HG03175 (cell line): ENCODE measurements at regions not wholly inside any gene's neighbourhood (a gene's known extent, or its start where the extent isn't known, plus 50 kb on each side); places are given as distances from the start of the nearest gene placed in this dataset.

ENCODE experiments used
- ATAC-seq: cut with Tn5 transposase; IDR thresholded peaks from one replicate; pipeline ENCODE4 v1.9.1; 2021; ENCODE audit warnings: mild to moderate bottlenecking, moderate library complexity; ENCODE audit not compliant: unreplicated experiment

DNA sequence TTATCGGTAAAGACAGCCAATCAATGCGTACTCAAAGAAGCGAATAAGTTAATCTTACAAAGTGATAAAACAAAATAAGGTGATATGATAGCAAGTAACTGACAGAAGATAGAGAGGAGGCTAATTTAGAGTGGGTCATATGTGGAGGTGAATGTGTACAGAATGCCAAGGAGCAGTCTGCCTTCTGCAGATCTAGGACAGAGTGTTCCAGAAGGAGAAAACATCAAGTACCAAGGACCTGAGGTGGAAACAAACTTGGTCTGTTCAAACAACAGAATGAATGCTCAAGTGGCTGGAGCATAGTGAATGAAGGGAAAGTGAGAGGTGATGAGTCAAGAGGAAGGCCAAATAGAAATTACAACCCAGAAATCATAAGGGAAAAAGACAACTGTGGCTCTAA, 170.3 kb upstream of the BMP4 start:
- no peak for ATAC-seq

DNA sequence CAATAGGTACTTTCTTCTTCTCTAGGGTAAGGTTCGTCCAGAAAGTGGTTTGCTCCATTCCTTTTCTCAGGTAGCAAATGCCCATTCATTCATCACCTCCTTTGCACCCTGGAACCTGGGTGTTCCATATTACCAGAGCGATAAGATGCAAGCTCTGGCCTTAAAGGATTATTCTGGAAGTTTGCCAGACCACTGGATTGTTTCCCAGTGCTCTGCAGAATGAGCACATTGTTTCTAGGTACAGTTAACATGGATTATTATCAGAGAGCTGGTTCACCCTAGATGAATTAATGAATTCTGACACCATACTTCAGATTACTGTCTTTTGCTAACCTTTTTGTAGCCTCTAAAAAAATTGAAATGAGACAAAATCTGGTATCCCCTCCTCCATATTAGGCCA, 170.9 kb upstream of the BMP4 start:
- no peak for ATAC-seq

DNA sequence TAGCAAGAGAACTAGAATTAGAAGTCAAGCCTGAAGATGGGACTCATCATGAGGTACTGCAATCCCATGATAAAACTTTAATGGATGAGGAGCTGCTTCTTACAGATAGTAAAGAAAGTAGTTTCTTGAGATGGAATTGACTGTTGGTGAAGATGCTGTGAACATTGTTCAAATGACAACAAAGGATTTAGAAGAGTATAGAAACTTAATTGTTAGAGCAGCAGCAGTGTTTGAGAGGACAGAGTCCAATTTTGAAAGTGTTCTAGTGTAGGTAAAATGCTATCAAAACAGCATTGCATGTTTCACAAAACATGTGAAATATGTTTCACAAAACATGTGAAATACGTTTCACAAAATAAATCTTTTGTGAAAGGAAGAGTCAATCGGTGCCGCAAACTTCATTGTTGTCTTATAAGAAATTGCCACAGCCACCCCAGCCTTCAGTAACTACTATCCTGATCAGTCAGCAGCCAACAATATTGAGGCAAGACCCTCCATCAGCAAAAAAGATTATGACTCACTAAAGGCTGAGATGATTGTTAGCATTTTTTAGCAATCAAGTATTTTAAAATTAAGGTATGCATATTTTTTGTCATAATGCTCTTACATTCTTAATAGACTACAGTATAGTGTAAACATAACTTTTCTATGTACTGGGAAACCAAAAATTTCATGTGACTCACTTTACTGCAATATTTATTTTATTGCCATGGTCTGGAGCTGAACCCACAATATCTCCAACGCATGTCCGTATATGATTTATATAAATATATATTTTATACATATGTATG, 173.4 kb upstream of the BMP4 start:
- no peak for ATAC-seq

DNA sequence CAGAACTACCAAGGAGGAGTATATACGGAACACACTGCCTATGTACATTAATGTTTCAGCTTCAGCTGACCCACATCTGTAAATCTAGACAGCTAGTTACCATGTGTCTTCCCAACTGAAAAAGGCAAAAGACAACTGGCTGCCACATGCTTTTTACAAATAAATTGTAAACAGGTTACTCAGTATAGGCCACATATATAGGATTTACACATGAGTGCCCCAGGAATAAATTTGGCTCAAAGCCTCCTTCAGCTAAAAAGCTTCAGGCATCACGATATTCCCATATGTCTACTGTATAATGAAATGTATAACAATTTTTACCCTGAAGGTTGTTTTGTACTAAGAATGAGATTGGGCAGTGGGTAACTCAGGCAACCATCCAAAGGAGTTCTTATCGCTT, 175.9 kb upstream of the BMP4 start:
- ATAC-seq, result no peak

DNA sequence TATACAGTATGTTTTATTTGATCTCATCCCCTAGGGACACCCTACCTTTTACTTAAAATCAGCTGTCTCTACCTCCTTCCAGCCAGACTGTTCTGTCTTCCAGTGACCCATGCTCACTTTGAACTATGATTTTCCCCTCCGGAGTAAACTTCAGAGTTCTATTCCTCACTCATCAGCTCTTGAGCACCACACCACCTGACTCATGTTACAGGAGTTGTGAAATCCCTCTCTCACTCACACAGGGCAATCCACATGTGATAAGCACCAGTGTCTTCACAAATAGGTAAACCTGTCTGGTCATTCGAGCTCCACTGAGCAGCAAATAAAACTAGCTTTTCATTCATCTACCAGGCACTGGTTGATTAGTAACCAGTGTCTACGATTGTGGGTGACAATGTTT, 177.3 kb upstream of the BMP4 start:
- no peak for ATAC-seq

DNA sequence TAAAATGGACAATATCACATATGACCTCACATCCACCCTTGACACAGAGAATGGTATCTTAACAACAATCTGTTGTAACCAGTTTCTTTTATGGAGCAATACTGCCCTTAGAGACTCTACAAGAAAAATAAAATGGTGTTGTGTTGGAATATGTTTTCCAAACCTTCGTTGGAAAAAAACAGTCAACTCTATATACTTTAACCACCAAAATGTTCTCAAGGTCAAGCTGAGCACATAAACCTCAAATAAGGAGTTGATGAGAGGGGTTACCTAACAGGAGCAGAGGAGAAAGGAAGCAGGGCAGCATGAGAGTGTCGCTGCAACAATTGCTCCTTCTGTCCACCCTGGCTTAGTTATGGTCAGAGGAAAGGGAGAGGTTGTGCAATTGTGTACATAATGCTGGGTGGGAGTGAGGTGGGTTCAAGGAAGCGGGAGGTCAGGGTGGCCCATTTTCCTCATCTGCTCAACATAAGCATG, 179.2 kb upstream of the BMP4 start:
- ATAC-seq, result no peak

DNA sequence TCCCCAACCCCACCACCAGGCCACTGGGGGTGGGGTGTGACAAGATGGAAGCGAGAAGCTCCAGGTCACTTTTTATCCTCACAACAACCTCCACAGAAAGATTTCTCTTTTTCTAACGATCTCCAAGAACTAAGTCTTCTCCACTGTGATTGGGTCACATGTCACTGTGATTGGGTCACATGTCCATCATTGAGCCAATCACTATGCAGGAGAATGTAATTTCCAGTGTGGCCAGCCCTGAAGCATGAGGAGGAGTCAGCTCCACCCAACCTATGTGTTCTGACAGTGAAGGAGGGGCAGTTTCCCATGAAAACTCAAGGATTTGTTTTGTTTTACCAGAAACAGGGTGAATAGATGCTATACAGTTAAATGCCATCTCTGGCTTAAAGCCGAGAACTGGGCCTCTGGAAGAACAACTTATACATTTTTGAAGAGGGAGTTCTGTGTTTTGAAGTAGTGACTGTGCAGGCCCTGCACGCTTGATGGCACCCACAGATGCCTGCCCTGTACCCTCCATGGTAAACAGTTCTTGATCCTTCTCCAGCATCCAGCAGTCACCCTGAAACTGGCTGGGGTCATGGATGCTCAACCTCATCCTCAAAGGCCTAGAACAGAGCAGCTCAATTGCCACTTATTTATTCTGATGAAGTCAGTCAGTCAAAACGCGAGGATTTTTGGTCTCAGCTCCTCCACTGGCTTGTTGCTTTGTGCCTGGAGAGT, 180.4 kb upstream of the BMP4 start:
- ATAC-seq, result no peak

DNA sequence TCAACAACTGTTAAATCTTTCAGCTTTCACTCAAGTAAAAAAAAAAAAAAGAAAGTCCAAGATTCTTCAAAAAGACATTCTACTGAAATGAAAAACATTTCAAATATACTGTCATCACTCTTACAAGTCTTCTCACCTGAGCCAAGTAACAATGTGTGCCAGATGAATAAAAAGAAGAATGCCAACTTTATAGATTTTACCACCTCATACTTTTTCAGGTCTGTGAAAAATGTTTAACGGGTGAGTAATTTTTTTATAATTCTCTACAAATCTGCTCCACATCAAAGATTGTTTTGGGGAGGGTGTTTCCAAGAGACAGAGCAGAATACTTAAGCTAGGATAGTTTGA, 181.0 kb upstream of the BMP4 start:
- ATAC-seq, result no peak

DNA sequence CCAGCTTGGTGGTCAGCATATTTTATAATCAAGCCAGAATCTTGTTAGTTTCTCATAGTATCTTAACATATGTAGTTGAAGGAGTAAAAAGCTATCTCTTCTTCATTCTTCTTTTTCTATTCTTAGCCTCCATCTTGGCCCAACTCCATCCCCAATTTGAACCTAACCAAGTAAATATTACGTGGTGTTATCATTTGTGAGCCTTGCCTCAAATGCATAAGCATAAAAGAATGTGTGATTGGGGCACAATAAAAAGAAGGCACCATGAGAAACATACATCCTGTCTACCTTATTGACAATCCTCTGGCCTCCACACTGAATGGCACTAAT, 181.4 kb upstream of the BMP4 start:
- no peak for ATAC-seq

DNA sequence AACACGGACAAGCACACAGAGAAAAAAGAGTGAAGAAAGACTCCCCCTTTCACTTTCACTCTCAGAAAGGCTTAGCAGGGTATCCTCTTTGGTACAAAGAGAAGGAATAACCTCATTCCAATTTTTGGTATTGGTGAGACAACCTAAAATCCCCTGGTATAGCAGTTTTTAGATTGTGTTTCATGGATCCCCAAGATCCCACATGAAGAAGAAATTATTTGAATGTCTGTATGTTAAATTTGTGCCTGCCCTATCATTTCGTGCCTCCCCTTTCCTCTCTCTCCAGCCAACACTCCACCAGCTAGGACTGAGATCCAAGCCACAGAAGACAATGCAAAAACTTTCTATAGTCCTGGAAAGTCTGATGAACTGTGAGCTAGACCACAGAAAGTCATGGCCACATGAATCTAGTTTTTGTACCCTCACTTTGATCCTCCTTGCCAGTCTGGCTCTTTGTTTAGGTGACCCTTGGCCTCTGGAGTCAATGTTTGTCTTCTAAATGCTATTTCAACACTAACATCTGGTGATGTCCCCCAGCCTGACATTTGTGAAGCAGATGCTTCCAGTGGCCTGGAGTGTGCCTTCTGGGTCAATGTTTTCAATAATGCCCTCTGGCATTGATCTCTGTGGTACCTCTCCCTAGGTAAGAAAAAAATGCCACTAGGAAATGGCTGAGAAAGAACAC, 181.9 kb upstream of the BMP4 start:
- no peak for ATAC-seq

DNA sequence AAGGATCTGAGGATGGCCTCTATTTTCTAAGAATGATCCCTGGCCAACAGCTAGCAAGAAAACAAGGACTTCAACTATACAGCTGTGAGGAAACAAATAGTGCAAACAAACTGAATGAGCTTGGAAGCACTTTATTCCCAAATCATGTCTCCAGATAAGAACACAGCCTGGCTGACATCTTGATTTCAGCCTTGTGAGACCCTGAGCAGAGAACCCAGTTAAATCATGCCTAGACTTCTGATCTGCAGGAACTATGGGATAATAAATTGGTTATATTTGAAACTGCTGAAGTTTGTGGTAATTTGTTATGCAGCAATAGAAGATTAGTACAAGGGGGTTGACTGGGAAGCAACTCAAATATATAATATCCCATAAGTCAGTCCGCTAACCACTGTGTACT, 183.9 kb upstream of the BMP4 start:
- ATAC-seq, result no peak

DNA sequence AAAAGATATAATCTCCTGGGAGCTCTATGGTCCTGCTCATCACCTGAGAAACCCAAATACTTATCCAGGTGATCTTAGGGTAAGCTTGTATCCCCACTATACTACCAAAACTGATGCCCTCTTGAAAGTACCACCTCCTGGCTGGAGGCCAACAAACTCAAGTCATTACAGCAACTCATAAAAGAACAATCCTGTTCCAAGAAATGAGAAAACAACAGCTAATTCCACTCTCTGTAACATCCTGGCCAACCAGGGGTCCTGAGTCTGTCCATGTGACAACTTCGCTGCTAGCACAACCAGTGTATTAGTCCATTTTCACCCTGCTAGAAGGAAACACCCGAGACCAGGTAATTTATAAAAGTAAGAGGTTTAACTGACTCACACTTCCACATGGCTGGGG, 190.0 kb upstream of the BMP4 start:
- ATAC-seq, result no peak

DNA sequence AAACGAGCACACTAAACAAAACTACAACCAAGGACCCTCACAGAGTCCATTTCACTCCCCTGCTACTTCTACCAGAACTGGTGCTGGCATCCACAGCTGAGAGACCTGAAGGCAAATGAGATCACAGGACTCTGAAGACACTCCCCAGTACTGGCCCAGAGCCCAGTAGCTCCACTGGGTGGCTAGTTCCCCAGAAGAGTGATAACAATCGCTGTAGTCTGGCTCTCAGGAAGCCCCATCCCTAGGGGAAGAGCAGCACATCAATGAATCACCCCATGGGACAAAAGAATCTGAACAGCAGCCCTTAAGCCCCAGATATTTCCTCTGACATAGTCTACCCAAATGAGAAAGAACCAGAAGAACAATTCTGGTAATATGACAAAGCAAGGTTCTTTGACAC, 190.7 kb upstream of the BMP4 start:
- no peak for ATAC-seq

DNA sequence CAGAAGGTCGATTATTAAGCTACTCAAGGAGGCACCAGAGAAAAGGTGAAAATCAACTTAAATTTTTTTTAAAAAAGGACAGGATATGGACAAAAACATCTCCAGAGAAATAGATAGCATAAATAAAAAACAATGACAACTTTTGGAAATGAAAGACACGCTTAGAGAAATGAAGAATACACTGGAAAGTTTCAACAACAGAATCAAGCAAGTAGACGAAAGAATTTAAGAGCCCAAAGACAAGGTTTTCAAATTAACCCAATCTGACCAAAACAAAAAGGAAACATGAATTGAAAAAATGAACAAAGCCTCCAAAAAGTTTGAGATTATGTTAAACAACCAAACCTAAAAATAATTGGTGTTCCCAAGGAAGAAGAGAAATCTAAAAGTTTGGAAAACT, 191.1 kb upstream of the BMP4 start:
- ATAC-seq, result no peak

DNA sequence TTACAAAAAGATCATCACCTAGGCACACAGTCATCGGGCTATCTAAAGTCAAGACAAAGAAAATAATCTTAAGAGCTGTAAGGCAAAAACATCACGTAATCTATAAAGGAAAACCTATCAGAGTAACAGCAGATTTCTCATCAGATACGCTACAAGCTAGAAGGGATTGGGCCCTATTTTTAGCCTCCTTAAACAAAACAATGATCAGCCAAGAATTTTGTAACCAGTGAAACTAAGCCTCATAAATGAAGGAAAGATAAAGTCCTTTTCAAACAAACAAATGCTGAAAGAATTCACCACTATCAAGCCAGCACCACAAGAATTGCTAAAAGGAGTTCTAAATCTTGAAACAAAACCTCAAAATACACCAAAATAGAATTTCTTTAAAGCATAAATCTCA, 191.6 kb upstream of the BMP4 start:
- ATAC-seq, result no peak

DNA sequence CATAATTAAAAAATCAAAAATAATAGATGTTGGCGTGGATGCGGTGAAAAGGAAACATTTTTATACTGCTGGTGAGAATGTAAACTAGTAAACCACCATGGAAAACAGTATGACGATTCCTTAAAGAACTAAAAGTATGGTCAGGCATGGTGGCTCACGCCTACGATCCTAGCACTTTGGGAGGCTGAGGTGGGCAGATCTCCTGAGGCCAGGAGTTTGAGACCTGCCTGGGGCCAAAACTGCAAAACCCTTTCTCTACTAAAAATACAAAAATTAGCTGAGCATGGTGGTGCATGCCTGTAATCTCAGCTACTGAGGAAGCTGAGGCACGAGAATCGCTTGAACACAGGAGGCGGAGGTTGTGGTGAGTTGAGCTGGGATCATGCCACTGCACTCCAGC, 195.7 kb upstream of the BMP4 start:
- ATAC-seq, result no peak

DNA sequence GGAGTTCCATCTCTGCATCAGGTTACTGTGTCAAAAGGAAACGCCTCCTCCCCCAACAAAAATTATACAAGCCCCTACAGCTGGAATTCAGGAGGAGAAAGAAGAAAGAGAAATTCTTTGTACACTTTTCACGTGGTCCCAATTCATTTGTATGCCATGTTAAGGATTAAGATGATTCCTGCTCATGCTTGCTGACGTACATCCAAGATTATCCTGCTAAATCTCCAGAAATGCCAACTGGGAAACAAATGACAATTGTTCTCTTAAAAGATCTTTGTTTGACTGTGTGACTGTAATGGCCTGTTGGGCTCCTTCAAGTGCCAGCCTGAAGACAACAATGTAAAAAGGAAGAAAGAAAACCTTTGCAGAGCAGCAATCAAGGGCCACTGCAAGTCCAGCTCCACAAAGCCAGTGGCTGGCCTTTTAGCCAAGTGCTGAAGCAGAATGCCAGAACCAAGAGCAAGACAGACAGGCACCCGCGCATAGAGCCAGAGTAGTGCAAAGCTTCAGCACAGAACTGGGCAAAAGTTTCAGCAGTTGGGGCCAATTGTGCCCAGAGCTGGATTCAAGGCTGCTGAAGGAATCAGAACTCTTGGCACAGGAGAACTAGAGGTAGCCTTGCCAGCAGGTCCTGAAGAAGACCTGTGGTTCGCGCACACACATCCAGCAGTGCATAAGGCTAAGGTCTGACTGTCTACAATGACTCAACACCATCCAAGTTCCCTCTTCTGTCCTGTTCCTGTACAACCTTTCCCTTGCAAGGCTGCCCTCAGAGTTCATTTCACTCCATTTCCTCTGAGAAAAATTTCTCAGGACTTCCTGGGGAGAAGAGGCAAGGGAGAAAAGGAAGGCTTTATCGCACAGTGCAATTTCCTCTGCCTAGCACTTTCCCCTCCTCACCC, 209.7 kb upstream of the BMP4 start:
- no peak for ATAC-seq

DNA sequence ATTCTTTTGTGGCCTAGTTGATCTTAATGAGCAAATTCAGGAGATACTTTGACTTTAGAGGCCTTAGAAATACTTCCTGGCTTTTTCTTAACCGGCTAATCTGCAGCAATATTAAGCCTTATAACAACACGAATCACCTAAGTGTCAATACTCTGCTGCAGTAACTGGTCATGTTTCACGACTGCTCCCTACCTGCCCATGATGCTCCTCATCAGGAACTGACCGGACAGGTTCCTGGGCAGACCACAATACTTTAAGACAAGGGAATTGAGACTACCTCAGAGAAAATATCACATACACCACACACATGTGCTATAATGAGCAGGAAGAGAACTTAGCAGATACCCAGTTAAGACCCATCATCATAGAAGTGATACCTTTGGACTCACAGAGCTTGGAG, 211.9 kb upstream of the BMP4 start:
- ATAC-seq, result no peak

DNA sequence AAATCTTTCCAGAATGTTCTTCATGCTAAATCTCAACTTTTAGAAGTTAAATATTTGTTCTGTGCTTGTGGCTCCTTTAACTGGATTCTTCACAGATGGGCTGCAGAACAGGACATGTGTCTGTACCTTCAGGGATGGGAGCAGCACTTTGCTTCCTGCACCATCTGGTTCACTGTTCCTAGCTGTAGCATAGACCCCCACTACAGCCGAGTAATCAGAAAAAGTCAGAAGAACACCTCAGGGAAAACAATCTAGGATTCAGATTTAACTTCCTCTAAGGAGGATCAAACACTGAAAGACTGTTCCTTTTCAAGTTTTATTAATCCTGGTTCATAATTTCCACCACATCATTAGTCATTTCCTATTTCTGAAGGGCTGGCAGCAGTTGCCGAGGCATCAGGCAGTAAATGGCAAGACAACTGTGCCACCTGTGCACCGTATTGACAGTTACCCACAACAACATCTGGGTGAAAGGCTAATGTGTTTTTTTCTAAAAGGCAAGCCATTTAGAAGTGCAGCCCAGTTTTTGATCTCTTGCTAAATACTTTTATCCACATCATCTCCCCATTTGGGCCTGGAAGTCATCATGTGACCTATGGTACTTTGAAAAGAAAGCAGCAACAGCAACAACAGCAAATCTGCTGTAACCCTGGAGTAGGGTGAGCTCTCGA, 212.8 kb upstream of the BMP4 start:
- no peak for ATAC-seq

DNA sequence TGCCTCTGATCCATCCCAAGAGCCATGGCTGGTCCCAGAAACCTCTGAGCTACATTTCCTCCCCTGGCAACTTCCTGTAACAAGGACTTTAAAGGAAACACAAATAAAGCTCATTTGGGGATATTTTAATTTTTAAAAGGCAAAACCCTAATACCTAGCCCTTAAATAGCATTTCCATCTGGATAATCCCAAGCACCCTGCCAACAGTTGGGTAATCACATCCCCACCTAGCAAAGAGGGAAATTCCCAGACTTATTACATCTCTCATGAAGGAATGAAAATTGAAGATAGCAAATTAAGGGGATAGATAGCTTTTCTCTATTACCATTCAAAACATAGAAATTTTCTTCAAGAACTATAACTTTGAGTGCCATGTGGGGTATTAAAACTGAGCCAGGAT, 213.7 kb upstream of the BMP4 start:
- ATAC-seq, result no peak

DNA sequence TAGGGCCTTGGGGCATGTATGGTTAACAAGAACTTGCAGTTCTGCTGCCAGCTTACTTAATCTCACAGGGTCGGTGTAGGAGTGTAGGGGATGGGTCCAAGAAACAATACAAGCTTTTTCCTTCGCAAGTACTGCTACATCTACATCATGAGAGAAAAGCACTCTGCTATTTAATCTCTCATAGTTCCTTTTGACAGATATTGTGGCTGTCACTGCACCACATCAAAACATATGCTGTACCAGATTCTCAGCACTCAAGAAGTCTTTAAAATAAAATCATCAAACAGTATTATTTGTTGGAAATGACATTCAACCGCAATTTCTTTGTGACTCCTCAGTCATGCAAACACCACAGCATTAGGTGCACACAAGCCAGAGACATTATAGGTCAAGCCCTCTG, 215.5 kb upstream of the BMP4 start:
- ATAC-seq, result no peak
